ENCODE measurements at regions not wholly inside any gene's neighbourhood (a gene's known extent, or its start where the extent isn't known, plus 50 kb on each side); places are given as distances from the start of the nearest gene placed in this dataset.
A peak's percentile ranks its signal among the peaks of the same experiment; 100 is the strongest.
"Not testable (repeated sequence)": the region's sequence is repeated elsewhere in the genome, so short reads cannot be mapped to it uniquely, and the experiment has no call there.

DNA sequence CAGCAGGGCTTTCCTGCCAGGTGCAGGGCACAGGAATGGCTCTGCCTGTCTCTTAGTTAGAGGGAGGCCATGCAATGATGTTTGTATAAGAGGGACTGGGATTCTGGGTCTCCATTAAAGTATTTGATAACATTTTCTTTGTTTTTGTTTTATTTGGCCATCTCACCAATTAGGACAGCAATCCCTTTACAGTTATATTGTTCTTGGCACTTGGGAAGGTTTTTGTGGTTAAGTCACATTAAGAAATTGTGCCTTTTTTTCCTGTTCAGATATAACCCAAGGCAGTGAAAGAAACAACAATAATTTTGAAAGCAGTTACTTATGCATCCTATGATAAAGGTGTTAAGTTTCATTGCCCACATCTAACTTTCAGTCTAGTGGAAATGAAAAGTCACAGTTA, 237.4 kb upstream of the PRSS58 start:
- not testable (repeated sequence) for DNase-seq

DNA sequence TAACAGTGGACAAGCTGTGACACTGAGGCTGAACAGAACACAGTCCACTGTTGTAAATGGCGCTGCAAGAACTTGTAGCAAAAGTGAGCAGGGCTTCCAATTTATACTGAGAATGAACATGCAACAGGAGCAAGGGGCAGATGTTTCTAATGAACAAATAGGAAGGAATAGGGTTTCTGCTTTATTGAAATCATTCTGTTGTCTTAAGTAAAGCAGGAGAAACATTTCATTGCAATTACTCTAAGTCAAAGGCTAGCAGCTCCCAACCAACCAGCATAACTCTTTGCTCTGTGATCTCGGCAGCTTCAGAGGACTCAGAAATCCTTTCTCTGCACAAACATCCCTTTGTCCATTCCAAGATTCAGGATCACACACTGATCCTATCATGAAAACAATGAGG, 236.2 kb upstream of the PRSS58 start:
- DNase-seq = no peak

DNA sequence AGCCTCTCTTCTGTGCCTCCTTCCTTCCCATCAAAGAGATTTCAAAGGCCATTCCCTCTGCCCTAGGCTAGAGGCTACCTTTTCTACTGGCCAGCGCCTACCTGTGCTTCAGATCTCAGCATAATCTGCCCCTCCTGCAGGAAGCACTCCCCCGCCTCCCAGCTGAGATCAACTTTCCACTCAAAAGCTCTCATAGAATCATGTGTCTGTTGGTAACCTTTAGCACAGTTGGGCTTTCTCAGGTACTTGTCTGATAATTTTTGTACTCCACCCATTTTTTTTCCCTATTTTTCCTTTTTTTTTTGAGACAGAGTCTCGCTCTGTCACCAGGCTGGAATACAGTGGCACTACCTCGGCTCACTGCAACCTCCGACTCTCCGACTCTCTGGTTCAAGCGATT, 231.0 kb upstream of the PRSS58 start:
- no peak for DNase-seq

DNA sequence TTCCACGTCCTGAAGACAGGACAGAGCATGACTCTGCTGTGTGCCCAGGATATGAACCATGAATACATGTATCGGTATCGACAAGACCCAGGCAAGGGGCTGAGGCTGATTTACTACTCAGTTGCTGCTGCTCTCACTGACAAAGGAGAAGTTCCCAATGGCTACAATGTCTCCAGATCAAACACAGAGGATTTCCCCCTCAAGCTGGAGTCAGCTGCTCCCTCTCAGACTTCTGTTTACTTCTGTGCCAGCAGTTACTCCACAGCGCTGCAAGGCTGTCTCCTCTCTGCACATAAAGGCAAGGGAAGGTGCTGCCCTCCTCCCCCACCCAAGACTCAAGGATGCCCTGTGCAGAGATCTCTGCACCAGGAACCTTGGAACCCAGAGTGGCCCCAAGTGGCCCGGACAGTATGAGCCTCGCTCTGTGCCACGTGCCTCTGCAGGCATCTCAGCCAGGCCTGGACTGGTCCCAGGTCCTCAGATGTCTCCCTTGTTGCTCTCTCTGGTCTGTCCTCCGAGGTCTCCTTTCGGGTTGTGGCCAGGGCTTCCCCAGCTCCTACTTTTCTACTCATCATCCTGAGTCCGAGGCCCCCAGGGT, 230.3 kb upstream of the PRSS58 start:
- no peak for DNase-seq

DNA sequence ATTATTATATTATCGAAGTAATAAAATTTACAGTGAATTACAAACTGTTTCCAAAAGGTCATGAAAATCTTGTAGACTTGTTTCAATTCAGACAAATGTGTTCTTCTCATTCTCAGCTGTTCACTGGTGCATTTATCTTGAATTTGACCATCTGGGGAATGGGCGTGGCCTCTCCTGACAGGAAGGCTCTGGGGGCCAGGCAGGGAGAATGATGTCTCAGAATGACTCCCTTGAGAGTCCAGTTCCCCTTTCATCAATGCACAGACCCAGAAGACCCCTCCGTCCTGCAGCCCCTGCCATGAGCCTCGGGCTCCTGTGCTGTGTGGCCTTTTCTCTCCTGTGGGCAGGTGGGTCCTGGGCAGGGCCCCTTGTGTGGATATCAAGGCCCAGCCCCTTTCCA, 229.7 kb upstream of the PRSS58 start:
- not testable (repeated sequence) for DNase-seq

DNA sequence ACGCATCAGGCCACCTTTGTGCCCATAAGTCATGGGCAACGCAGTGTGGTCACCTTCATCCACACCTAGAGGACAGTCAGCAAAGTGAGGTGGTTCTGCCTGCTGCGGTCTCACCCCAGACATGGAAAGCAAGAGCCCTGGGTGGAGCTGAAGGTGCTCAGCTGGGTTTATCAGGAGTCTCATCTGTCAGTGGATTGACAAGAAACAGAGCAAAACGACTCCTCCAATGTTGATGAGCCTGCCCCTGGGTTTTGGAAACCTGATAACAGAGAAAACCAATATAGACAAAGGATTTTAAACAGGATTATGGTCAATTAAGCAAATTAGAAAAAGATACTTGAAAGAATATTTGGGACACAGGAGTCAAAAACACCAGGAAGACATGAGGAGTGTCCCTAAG, 229.3 kb upstream of the PRSS58 start:
- no peak for DNase-seq

DNA sequence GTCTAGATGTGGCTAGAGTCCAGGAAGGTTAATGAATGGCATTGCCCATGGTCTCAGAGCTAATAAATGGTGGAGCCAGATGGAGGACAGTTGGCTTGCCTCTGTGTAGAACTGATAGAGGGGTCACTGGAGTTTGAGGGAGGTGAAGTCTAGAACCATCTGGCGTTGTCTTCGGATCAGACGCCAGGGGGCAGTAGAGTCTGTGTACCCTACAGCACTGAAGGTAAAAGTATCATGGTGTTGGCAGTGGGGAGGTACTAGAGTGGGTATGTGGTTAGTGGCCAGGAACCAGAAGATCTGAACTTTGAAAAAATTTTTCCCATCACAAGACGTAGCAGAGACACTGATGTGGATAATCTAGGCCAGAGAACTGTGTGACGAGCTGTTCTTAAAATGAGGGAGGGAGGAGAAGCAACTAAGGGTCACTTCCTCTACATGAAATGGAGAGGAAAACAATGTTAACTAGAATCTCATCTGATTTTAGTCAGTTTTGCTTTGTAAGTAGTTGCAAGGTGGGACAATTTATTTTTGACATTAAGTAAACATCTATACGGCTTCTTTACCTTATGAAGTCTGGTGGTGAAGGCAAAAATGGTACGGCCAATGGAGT, 227.9 kb upstream of the PRSS58 start:
- DNase-seq = no peak

DNA sequence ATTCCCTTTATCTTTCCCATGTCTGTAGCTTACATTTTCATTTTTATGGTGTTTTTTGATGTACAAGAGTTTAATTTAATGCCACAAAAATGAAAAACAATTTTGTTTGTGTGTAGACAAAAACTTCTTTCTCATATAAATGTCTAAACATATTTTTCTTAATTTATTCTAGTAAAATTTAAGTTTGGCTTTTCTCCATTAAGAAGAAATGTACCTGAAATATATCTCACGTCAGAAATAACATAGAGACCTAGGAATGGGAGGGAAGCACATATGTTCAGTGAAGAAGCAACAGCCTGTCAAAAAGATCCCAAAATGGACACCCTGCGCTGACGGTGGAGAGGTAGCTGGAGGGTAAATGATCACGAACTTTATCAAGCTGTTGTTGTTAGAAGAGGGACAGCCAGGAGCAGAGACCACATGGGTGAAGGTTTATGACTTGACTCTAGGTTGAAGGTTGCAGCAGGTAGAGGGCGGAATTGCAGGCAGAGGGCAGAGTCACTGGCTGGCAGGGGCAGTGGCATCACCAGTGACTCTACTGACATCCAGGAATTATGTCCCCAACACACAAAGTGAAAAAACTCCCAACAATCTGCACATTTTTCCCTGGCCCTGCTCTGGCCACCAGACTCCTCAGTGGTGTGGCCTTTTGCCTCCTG, 225.9 kb upstream of the PRSS58 start:
- DNase-seq = no peak

DNA sequence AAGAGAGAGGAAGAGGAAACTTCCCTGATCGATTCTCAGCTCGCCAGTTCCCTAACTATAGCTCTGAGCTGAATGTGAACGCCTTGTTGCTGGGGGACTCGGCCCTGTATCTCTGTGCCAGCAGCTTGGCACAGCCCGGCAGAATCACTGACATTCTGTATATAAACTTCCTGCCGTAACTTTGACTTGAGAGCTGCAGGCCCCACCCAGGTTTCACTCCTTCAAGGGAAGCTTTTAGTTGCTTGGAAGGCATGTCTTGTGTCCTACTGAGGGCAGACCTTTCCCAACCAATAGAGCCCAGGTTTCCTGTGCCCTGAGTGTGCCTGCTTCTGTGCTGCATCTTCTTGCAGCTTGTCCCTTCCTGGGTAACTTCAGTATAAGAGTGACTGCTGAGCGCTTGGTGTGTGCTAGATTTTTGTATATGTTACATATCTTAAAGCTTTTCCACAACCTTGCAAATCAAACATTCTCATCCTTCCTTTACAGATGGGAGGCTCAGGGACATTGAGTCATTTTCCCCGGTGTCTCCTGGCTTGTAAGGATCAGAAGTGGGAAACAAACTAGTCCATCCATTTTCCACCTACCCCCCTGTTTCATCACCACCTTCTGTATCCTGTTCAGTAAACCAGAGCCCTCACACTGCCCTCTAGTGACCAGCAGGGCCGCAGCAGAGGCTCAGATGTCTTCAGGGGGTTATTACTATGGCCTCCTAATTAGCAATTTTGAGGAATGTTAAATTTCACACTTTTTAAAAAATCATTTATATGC, 225.2 kb upstream of the PRSS58 start:
- DNase-seq = no peak

DNA sequence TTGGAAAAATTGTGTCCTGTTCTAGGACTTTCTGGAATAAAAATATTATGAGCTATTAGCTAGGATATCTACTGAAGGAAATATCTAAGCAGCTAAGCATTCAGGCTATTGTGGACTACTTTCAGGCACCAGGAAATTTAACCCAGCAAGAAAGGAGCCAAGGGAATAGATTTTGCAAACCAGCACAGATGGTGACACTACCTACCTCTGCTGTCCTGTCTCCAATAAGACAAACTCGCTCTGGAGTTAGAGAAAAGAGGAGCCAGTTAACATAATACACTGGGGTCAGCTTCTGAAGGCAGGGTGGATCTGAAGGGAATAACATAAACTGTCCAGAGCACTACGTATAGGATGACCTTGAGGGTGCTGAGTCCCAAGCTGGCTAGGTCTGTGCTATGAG, 223.7 kb upstream of the PRSS58 start:
- no peak for DNase-seq

DNA sequence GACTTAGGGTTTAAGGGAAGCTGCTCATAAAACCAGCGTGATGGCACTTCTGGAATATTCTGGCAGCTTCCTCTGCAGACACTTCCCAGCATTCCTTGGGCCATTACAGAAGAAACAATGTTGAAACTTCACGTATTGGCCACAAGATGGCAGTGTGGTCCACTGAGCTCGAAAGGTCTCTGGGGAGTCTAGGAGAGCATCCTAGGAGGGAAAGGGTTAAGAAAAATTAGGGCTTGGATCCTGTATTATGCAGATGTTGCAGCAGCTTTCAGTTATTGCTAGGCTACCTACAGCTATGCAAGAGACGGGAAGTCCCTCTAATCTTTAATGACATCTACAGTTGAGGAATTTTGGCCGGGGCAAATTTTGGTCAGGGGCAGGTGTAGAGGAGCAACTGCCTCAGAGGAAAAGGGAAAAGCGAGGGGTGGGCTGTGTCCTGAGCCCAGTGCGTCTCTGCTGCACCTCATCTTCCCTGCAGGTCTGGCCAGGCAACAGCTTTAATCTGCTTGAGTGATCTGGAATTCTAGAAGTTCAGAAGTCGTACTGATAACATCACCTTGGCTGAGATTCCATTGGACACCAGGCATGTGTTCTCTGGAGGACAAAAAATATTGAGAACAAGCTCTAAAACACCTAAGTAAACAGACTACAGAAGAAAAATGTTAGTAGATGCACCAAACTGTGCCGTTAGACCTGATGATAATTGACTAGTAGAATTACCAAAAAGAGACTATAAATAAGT, 220.8 kb upstream of the PRSS58 start:
- DNase-seq = peak; percentile 12

DNA sequence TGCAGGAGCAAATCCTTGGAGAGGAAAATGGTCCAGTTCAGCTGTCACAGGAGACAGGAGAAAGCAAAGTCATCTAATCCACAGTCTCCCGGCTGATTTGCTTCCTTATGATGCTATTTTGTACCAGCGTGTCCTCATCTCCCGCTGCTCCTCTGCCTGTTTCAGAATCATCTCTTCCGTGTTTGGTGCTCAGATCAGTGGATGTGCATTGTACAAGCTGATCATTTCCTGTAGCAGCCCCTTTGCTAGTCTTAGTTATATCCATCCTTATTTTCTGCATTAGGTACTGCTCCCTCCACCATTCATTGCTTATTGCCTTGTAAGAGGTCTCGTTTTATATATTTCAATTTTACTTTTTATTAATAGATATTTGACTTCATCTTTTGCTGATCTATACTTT, 219.9 kb upstream of the PRSS58 start:
- DNase-seq = not testable (repeated sequence)

DNA sequence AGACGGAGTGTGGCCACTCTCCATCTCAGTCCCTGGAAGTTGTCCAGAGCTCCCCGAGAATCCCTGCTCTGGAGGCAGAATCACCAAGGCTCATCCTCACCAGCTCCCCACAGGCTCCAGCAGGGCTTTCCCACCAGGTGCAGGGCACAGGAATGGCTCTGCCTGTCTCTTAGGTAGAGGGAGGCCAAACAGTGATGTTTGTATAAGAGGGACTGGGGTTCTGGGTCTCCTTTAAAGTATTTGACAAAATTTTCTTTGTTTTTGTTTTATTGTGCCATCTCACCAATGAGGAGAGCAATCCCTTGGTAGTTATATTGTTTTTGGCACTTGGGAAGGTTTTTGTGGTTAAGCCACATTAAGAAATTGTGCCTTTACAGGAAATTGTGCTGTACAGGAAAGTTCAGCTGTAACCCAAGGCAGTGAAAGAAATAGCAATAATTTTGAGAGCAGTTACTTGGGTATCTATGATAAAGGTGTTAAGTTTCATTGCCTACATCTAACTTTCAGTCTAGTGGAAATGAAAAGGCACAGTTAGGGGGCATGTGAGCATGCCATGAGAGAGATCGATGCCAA, 219.3 kb upstream of the PRSS58 start:
- no peak for DNase-seq

DNA sequence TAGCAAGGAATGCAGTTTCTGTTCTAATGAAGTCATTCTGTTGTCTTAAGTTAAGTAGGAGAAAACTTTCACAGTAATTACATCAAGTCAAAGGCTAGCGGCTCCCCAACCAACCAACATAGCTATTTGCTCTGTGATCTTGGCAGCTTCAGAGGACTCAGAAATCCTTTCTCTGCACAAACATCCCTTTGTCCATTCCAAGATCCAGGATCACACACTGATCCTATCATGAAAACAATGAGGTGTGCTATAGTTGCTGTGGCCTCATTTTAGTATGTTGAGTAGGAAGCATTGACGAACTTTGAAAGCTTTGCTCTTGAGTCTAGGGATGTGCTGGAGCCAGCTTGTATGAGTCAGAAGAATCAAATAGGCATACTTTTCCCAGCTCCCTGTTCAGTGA, 218.2 kb upstream of the PRSS58 start:
- DNase-seq = no peak

DNA sequence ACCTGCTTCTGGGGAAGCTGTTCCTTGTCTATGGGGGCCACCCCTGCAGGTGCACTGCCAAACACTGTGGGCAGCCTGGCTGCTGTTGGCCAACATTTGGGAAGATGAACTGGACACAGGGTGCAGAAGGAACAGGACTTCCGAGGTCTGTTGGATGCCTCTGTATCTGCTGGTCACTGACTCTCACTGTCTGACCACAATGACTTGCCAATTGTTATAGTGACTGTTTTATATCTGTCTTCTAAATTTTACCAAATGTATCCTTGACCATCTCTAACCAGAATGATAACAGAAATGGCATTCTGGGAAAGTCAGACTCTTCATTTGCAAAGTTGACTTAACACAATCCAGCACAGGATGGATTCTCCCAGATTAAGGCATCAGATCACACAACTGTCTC, 214.0 kb upstream of the PRSS58 start:
- DNase-seq = no peak

DNA sequence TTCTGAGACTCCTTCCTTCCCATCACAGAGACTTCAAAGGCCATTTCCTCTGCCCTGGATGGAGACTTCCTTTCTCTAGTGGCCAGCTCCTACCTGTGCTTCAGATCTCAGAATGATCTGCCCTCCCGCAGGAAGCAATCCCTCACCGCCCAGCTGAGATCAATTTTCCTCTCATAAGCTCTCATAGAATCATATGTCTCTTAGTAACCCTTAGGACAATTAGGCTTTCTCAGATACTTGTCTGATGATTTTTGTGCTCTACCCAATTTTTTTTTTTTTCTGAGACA, 212.6 kb upstream of the PRSS58 start:
- no peak for DNase-seq

DNA sequence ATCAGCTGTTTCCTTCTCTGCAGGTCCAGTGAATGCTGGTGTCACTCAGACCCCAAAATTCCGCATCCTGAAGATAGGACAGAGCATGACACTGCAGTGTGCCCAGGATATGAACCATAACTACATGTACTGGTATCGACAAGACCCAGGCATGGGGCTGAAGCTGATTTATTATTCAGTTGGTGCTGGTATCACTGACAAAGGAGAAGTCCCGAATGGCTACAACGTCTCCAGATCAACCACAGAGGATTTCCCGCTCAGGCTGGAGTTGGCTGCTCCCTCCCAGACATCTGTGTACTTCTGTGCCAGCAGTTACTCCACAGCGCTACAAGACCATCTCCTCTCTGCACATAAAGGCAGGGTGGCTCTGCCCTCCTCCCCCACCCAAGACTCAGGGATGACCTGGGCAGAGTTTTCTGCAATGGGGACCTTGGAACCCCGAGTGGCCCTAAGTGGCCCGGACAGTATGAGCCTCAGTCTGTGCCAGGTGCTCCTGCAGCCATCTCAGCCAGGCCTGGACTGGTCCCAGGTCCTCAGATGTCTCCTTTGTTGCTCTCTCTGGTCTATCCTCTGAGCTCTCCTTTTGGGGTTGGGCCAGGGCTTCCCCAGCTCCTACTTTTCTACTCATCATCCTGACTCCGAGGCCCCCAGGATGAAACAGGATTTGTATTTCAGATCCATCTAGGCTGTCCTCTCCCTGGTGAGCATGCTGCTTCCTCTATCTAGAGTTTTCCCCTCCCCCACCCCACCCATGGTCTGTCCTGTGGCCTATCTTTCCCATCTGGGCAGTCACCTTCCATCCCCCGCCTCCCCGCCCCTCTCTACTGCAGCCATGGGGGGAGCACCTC, 212.1 kb upstream of the PRSS58 start:
- no peak for DNase-seq

DNA sequence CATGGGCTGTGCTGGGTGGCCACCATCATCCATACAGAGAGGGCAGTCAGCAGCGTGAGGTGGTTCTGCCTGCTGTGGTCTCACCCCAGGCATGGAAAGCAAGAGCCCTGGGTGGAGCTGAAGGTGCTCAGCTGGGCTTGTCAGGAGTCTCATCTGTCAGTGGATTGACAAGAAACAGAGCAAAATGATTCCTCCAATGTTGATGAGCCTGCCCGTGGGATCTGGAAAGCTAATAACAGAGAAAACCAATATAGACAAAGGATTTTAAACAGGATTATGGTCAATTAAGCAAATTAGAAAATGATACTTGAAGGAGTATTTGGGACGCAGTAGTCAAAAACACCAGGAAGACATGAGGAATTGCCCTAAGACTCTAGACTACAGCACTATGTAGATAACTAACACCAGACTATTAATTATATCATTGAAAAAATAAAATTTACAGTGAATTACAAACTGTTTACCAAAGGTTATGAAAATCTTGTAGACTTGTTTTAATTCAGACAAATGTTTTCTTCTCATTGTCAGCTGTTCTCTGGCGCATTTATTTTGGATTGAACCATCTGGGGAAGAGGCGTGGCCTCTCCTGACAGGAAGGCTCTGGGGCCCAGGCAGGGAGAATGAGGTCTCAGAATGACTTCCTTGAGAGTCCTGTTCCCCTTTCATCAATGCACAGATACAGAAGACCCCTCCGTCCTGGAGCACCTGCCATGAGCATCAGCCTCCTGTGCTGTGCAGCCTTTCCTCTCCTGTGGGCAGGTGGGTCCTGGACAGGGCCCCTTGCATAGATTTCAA, 211.2 kb upstream of the PRSS58 start:
- no peak for DNase-seq

DNA sequence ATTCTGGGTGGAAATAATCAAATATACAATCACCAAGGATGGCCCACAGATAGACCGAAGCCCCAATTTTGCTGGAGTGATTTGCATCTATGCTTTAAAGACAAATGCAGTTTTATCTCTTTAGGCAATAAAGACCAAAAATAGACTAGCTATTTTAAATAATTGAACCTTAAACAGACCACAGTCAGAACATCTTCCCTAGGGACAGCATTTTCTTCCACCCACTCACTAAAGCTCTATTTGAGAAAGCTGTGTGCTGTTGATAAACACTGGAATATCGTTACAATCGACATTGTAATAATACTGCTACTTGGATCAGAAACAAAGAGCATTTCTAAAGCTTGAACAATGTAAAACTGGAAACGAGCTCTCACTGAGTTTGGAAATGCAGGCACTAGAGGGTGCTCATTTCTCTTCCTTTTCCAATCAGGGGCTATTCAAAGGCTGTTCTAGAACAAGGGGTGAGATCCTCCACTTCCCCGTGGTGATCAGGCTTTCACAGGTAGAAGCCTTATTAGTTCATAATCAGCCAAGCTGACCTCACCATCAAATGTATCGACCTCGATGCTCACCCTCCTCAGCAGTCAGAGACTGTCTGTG, 209.3 kb upstream of the PRSS58 start:
- DNase-seq = not testable (repeated sequence)

DNA sequence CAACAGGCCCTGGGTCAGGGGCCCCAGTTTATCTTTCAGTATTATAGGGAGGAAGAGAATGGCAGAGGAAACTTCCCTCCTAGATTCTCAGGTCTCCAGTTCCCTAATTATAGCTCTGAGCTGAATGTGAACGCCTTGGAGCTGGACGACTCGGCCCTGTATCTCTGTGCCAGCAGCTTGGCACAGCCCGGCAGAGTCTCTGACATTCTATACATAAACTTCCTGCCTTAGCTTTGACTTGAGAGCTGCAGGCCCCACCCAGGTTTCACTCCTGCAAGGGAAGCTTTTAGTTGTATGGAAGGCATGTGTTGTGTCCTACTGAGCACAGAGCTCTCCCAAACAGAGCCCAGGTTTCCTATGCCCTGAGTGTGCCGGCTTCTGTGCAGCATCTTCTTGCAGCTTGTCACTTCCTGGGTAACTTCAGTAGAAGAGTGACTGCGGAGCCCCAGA, 205.6 kb upstream of the PRSS58 start:
- no peak for DNase-seq

DNA sequence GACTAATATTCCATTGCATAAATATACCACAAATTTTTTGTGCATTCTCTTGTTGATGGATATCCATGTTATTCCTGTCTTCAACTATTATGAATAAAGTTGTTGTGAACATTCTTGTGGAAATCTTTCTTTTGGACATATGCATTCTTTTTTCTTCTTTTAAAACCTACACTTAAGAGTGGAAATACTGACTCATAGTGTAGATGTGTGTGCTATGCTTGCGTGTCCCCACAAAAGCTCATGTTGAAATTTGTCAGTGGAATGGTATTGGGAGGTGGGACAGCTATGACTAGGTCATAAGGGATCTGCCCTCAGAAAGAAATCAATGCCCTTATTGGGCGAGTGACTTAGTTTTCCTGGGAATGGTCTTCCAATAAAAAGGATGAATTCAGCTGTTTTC, 203.6 kb upstream of the PRSS58 start:
- DNase-seq = no peak
